GM04504 (cell line): ENCODE measurements at regions not wholly inside any gene's neighbourhood (a gene's known extent, or its start where the extent isn't known, plus 50 kb on each side); places are given as distances from the start of the nearest gene placed in this dataset.
"Not testable (repeated sequence)": the region's sequence is repeated elsewhere in the genome, so short reads cannot be mapped to it uniquely, and the experiment has no call there.

Experiments
- DNase-seq: peaks from one replicate; pipeline ENCODE4 v3.0.0-alpha.2; 2012; ENCODE audit warnings: low read depth

GRCh38 chr15:57767481-57767880 is 61.0 kb downstream of the POLR2M start:
- no peak for DNase-seq

- DNase-seq: peak; percentile 80
Observed at GRCh38 chr15:57769266-57769665, 62.8 kb downstream of the POLR2M start.

GRCh38 chr15:57770495-57770894 is 64.0 kb downstream of the POLR2M start:
- no peak for DNase-seq

- DNase-seq: no peak
Observed at GRCh38 chr15:57772223-57772957, 65.9 kb downstream of the POLR2M start.

GRCh38 chr15:57773051-57773450 is 66.5 kb downstream of the POLR2M start:
- DNase-seq: no peak

GRCh38 chr15:57777003-57777402 is 70.5 kb downstream of the POLR2M start:
- DNase-seq: no peak

GRCh38 chr15:57780471-57780870 is 74.0 kb downstream of the POLR2M start:
- DNase-seq: no peak

GRCh38 chr15:57782731-57783130 is 76.2 kb downstream of the POLR2M start:
- no peak for DNase-seq

GRCh38 chr15:57784081-57784511 is 77.6 kb downstream of the POLR2M start:
- DNase-seq: peak; percentile 71

- DNase-seq: no peak
Observed at GRCh38 chr15:57785039-57785438, 78.5 kb downstream of the POLR2M start.

- DNase-seq: no peak
Observed at GRCh38 chr15:57785959-57786358, 79.4 kb downstream of the POLR2M start.

GRCh38 chr15:57789225-57789624 is 82.7 kb downstream of the POLR2M start:
- no peak for DNase-seq

- no peak for DNase-seq
Observed at GRCh38 chr15:57792724-57793449, 86.4 kb downstream of the POLR2M start.

GRCh38 chr15:57795261-57795660 is 88.7 kb downstream of the POLR2M start:
- no peak for DNase-seq

- DNase-seq: no peak
Observed at GRCh38 chr15:57796146-57796545, 89.6 kb downstream of the POLR2M start.

GRCh38 chr15:57797110-57797509 is 90.6 kb downstream of the POLR2M start:
- DNase-seq: no peak

GRCh38 chr15:57797568-57798267 is 91.2 kb downstream of the POLR2M start:
- no peak for DNase-seq

GRCh38 chr15:57806003-57806402 is 99.5 kb downstream of the POLR2M start:
- no peak for DNase-seq

GRCh38 chr15:57809285-57809684 is 102.8 kb downstream of the POLR2M start:
- not testable (repeated sequence) for DNase-seq

- DNase-seq: no peak
Observed at GRCh38 chr15:57816599-57816998, 110.1 kb downstream of the POLR2M start.

GRCh38 chr15:57819646-57820045 is 113.1 kb downstream of the POLR2M start:
- DNase-seq: no peak

- peak; percentile 10 for DNase-seq
Observed at GRCh38 chr15:57820119-57820518, 113.6 kb downstream of the POLR2M start.

- DNase-seq: no peak
Observed at GRCh38 chr15:57821826-57822225, 115.3 kb downstream of the POLR2M start.
